ENCODE measurements at regions not wholly inside any gene's neighbourhood (a gene's known extent, or its start where the extent isn't known, plus 50 kb on each side); places are given as distances from the start of the nearest gene placed in this dataset.

- no peak for TF ChIP-seq CTCF (IDR thresholded peaks at IDR 0.05; ENCODE audit: insufficient read depth, low read depth, low read length, missing control alignments)
- DNase-seq (ENCODE audit: low read depth), result peak; percentile 18
- no peak overlapping the region for H3K4me3 ChIP-seq (ENCODE audit: low read length)
These were observed 1721.5 kb upstream of the SEL1L start for GRCh38 chr14:83255015-83255726.

- TF ChIP-seq CTCF (IDR thresholded peaks at IDR 0.05; ENCODE audit: insufficient read depth, low read depth, low read length, missing control alignments), result no peak
- no peak overlapping the region for H3K4me3 ChIP-seq (ENCODE audit: low read length)
- DNase-seq (ENCODE audit: low read depth), result no peak
These were observed 1722.1 kb upstream of the SEL1L start for GRCh38 chr14:83255727-83256090.

DNA sequence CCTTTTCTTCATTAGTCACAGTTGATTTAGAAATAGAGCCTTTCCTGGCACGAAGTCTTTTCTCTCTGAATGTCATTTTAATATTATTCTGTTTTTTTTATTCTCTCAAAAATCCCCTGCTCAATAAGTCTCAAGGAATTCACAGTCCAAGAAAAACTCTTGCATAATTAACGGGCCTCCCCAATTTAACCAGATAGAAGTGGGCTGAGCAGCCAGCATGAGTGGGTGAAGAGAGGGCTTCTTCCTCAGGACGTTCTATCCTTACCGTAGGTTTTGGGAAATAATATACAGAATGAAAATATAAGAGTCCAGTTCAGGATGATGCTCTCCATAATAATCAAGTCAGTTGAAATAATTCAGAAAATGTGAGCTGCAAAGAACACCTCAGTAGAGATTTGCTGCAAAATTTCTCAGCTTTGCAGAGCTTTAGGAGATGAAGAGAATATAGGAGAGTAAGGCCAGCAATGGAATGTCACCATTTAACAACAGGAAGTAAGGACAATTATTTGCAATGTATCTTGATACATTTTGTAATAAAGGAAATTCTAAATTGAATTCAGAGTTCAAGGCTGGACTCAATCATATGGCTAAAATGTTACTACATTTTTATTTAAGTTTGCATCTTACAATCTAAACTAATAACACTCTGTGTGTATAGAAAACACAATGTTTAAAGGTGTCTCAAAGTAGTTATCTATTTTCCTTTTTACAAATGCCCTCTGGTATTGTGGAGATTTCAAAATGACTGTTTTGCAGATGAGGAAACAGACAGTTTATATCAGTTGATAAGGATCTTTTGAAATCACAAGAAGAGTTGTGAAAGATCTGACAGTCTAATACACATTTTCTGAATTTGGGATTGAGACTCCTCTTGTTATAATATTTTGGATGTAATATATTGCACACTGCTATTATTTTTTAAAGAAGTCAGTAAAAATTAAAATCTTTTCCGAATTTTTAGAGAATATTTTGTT, 1724.1 kb upstream of the SEL1L start:
- H3K4me3 ChIP-seq (ENCODE audit: low read length), result no peak overlapping the region
- TF ChIP-seq CTCF (IDR thresholded peaks at IDR 0.05; ENCODE audit: insufficient read depth, low read depth, low read length, missing control alignments), result no peak
- DNase-seq (ENCODE audit: low read depth), result no peak

- no peak for DNase-seq (ENCODE audit: low read depth)
- no peak overlapping the region for H3K4me3 ChIP-seq (ENCODE audit: low read length)
- no peak for TF ChIP-seq CTCF (IDR thresholded peaks at IDR 0.05; ENCODE audit: insufficient read depth, low read depth, low read length, missing control alignments)
These were observed 1727.1 kb upstream of the SEL1L start for GRCh38 chr14:83260751-83261150.

DNA sequence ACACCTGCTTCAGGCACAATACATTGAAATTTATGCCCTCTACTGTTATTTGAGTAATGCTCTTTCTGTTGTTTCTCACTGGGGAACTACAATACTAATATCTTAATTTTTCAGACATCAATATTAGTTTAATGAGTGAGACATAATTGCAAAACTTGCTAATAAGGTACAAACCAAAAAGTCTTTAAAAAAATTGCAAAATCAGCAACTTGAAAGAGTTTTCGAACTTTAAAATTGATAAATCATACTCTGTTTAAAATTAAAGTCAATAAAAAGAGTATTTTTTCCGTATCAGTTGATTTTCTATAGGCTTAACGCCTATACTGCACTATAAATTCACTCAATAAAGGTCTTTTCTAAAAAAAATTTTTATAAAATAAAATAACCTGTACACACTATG, 1735.9 kb upstream of the SEL1L start:
- TF ChIP-seq CTCF (IDR thresholded peaks at IDR 0.05; ENCODE audit: insufficient read depth, low read depth, low read length, missing control alignments), result no peak
- no peak overlapping the region for H3K4me3 ChIP-seq (ENCODE audit: low read length)
- DNase-seq (ENCODE audit: low read depth), result no peak

- DNase-seq (ENCODE audit: low read depth), result no peak
- no peak overlapping the region for H3K4me3 ChIP-seq (ENCODE audit: low read length)
- TF ChIP-seq CTCF (IDR thresholded peaks at IDR 0.05; ENCODE audit: insufficient read depth, low read depth, low read length, missing control alignments), result no peak
These were observed 1738.0 kb upstream of the SEL1L start for GRCh38 chr14:83271663-83272062.
